ENCODE measurements at regions not wholly inside any gene's neighbourhood (a gene's known extent, or its start where the extent isn't known, plus 50 kb on each side); places are given as distances from the start of the nearest gene placed in this dataset.
A peak's percentile ranks its signal among the peaks of the same experiment; 100 is the strongest.
"Not testable (repeated sequence)": the region's sequence is repeated elsewhere in the genome, so short reads cannot be mapped to it uniquely, and the experiment has no call there.

- no peak for DNase-seq (ENCODE audit: low read depth, low spot score)
Measured at GRCh38 chr18:38752430-38752829, 1186.8 kb upstream of the CELF4 start.

DNA sequence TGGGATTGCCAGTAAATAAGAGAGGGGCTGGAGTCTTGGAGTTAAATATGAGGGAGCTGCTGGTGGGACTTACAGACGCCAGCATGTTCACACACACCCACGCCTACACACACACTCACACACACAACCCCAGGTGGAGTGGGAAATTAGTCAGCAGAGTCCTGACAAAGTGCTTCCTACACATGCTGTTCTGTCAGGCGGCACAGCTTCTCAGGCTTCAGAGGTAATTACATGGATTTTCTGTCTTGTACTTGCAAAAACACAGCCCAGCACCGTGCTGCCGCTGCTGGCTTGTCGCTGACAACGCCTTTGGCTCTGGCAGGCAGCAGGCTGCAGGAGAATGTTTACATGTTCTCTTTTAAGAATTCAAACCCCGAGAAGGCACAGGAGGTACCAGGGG, 1186.3 kb upstream of the CELF4 start:
- DNase-seq (ENCODE audit: low read depth, low spot score) = no peak

DNA sequence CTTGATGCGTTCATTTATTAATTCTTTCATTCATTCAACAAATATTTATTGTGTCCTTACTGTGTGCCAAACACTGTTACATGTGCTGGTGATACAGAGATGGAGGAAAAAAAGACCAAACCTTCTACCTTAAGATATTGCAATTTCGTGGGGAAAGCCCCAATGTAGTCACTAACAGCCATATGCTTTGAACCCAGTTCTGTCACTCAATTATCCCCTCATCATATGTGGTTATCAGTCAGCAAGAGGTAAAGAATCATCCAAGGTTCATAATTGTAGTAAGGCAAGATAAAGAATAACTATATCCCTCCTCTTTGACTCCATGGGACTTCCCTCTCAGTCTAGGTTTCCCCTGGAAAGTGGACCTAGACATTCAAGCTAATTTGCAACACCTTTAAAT, 1185.6 kb upstream of the CELF4 start:
- no peak for DNase-seq (ENCODE audit: low read depth, low spot score)

- DNase-seq (ENCODE audit: low read depth, low spot score) = no peak
Measured at GRCh38 chr18:38750751-38751150, 1185.2 kb upstream of the CELF4 start.

GRCh38 chr18:38747153-38747552, 1181.6 kb upstream of the CELF4 start:
- DNase-seq (ENCODE audit: low read depth, low spot score) = no peak

GRCh38 chr18:38720181-38720580, 1154.6 kb upstream of the CELF4 start:
- not testable (repeated sequence) for DNase-seq (ENCODE audit: low read depth, low spot score)

DNA sequence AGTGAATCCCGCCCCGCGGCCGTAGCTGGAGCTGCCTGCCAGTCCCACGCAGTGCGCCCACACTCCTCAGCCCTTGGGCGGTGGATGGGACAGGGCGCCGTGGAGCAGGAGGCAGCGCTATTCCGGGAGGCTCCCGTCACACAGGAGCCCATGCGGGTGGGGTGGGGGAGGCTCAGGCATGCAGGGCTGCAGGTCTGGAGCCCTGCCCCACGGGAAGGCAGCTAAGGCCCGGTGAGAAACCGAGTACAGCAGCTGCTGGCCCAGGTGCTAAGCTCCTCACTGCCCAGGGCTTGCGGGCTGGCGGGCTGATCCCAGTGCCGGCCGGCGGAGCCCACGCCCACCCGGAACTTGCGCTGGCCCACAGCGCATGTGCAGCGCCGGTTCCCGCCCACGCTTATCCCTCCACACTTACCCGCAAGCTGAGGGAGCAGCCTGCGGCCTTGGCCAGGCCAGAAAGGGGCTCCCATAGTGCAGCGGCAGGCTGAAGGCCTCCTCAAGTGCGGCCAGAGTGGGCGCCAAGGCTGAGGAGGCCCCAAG, 1152.8 kb upstream of the CELF4 start:
- no peak for DNase-seq (ENCODE audit: low read depth, low spot score)

DNA sequence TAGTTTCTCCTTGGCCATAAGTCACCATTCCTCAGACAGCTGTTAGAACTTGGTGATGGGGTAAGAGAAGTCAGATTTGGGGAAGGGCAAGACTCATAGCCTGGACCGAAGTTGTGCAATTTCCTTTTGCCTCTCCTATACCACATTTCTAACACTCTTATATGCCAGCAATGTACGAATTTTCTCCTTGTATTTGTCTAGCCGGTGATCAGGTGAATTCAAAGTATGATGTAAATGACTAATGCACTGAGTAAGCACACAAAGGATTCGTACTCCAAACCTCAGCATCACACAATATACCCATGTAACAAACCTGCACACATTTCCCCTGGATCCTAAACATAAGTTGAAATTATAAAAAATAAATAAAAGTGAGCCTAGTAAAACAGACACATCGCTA, 1143.5 kb upstream of the CELF4 start:
- DNase-seq (ENCODE audit: low read depth, low spot score) = no peak

- DNase-seq (ENCODE audit: low read depth, low spot score) = no peak
Measured at GRCh38 chr18:38706373-38706772, 1140.8 kb upstream of the CELF4 start.

GRCh38 chr18:38698088-38698487, 1132.5 kb upstream of the CELF4 start:
- peak; percentile 3 for DNase-seq (ENCODE audit: low read depth, low spot score)

- no peak for DNase-seq (ENCODE audit: low read depth, low spot score)
Measured at GRCh38 chr18:38695559-38696280, 1130.1 kb upstream of the CELF4 start.

- DNase-seq (ENCODE audit: low read depth, low spot score) = no peak
Measured at GRCh38 chr18:38693104-38693503, 1127.5 kb upstream of the CELF4 start.

- DNase-seq (ENCODE audit: low read depth, low spot score) = no peak
Measured at GRCh38 chr18:38690626-38691025, 1125.0 kb upstream of the CELF4 start.

- no peak for DNase-seq (ENCODE audit: low read depth, low spot score)
Measured at GRCh38 chr18:38688416-38688815, 1122.8 kb upstream of the CELF4 start.

DNA sequence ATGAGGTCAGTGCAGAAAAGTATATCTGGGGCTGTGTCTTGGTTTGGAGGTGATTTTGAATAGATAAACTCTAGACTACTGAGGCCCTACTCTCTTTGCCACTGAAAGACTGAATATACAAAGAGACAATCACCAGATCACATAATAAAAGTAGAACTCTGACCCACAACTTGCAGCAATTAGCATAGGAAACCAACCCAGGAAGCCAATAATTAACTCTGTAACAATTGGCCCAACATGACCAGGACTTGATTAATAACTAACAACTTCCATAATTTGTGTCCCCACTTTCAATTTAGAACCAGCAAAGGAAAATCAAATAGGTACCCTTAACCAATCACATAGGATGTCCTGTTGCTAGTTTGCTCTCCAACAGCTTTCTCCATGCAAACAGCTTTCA, 1104.9 kb upstream of the CELF4 start:
- no peak for DNase-seq (ENCODE audit: low read depth, low spot score)

DNA sequence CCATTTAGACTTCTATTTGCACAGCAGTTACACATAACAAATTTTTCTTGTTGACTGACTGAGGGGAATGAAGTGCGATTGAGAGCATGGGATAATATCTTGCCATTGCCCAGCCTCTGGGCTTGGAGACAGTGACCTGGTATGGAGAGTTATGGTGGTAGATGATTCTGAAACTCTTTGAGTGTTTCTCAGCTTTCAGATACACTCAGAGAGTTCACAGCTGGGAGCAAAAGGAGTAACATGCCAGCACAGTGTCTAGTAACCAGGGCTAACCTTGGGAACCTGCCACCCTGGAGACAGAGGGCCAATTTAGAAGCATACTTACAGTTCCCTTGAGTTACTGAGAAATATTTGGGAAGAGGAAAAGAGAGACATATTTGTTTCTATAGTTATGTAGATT, 1099.3 kb upstream of the CELF4 start:
- no peak for DNase-seq (ENCODE audit: low read depth, low spot score)

DNA sequence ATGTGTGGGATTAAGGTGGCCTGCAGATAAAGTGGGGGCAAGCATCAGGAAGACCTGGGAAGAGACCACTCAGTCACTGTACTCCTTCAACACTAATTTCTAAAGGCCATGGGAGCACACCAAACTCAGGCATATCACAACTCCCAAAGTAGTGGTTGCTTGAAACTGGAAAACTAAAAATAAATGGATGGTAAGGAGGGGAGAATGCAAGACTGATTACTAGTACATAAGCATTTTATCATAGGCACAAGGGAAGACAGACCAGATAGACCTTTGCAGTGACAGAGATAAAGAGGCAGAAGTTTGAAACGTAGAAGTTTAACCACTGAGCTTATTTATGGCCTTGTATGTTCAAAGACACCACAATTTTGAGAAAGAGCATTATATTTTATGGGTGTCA, 1098.1 kb upstream of the CELF4 start:
- no peak for DNase-seq (ENCODE audit: low read depth, low spot score)

DNA sequence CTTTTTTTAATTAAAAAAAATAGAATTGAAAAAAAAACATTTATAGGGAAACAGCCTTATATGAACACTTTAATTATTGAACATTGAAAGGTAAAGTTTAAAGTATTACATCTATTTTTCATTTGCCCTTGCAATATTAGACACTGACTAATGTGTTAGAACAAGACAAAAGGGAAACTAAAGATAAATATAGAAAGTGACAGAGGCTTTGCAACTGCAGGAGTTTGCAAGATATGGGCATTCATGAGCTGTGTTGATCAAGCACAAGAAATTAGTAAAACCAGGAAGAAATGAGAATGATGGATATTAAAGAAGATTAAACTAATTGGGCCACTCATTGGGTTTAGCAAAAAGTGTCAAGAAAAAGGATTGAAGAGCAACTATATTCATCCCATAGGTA, 1097.7 kb upstream of the CELF4 start:
- DNase-seq (ENCODE audit: low read depth, low spot score) = no peak

GRCh38 chr18:38654946-38655345, 1089.3 kb upstream of the CELF4 start:
- no peak for DNase-seq (ENCODE audit: low read depth, low spot score)

DNA sequence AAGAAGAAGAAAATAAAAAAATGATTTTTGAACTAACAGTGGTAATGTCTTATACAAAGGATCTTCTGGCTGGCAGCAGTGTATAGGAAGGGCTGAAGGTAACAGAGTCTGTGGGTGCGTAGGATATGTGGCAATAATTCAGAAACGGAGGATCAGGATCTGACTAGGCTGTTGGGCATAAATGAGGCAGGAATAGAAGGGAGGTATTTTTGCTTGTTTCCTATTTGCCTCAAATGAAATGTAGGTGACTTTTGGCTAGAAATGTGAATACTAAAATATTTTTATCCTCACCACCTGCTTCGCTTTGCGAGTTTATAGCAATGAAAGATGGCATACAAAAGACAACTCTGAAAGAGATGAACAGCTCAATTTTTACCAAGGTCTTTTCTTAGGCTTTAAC, 1086.1 kb upstream of the CELF4 start:
- no peak for DNase-seq (ENCODE audit: low read depth, low spot score)

GRCh38 chr18:38648179-38648578, 1082.6 kb upstream of the CELF4 start:
- no peak for DNase-seq (ENCODE audit: low read depth, low spot score)

DNA sequence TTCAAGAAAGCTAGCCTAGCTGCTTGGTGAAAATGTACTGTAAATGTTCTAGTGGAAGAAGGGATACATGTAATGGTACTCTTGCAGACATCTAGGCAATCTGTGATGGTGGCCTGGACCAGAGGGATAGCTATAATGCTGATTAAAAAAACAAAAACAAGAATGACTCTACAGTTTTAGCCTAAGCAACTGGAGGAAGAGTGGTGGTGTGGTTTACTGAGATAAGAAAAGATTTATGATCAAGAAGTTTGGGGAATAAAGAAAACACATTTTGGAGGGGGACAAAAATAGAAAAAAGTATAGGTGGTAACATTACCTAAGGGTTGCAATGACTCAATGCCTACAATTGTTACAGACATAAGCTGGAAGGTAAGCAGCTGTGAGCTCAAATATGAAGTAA, 1080.7 kb upstream of the CELF4 start:
- no peak for DNase-seq (ENCODE audit: low read depth, low spot score)

DNA sequence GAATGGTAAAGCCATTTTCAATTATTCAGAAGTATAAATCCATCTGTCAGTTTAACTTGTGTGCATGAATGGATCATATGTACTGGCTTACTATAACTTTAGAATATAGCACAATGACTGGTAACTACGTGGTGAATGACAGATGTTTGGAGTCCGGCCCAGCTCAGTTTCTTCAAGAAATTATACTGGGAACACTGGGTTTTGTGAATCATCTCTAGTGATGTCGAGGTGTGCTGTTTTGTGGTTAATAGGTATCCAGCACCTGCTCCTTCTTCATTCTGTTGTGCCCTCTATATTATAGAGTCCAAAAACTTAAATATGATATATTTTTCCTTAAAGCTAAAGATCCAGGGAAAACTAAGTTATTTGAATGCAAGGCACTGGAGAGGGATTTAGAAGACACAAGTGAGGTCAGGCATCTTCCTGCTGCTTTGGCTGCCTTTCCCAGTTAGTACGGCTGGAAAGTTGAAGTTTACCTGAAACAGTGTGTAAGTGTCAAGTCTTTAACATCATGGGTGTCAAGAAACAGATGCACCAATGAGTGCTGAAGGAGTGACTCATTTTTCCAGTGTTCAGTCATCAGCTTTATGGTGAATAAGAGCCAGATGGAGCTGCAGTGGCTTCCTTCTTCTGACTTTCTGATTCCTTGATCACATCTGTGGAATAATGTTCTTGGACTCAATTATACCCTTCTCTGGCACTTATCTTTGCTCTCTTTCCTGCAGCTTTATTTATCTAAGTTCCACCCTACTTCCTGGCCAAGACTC, 1079.5 kb upstream of the CELF4 start:
- DNase-seq (ENCODE audit: low read depth, low spot score) = no peak

All from iPS DF 19.7 (cell line).